Muscle of arm (tissue), 1 donor: ENCODE measurements at regions not wholly inside any gene's neighbourhood (a gene's known extent, or its start where the extent isn't known, plus 50 kb on each side); places are given as distances from the start of the nearest gene placed in this dataset.

Experiments used
- DNase-seq: peaks from one replicate; pipeline ENCODE4 v3.0.0-alpha.2; 2013

GRCh38 chr4:178789279-178789678, 1347.0 kb upstream of the AGA start:
- no peak for DNase-seq

- DNase-seq: no peak
Observed at GRCh38 chr4:178799204-178799603, 1357.0 kb upstream of the AGA start.

- DNase-seq: no peak
Observed at GRCh38 chr4:178808106-178808505, 1365.9 kb upstream of the AGA start.

- no peak for DNase-seq
Observed at GRCh38 chr4:178809921-178810320, 1367.7 kb upstream of the AGA start.

GRCh38 chr4:178811356-178811755, 1369.1 kb upstream of the AGA start:
- no peak for DNase-seq

GRCh38 chr4:178812866-178813265, 1370.6 kb upstream of the AGA start:
- no peak for DNase-seq

GRCh38 chr4:178814908-178815307, 1372.7 kb upstream of the AGA start:
- DNase-seq: no peak

- DNase-seq: no peak
Observed at GRCh38 chr4:178823673-178824295, 1381.5 kb upstream of the AGA start.

GRCh38 chr4:178836865-178837264, 1394.6 kb upstream of the AGA start:
- DNase-seq: no peak

GRCh38 chr4:178838776-178839175, 1396.5 kb upstream of the AGA start:
- no peak for DNase-seq

GRCh38 chr4:178856139-178856800, 1414.0 kb upstream of the AGA start:
- no peak for DNase-seq

GRCh38 chr4:178871476-178871875, 1429.2 kb upstream of the AGA start:
- no peak for DNase-seq

GRCh38 chr4:178881937-178882336, 1439.7 kb upstream of the AGA start:
- no peak for DNase-seq

- DNase-seq: no peak
Observed at GRCh38 chr4:178894126-178894525, 1451.9 kb upstream of the AGA start.

- no peak for DNase-seq
Observed at GRCh38 chr4:178899084-178899483, 1456.8 kb upstream of the AGA start.

- DNase-seq: no peak
Observed at GRCh38 chr4:178917756-178918155, 1475.5 kb upstream of the AGA start.

- DNase-seq: no peak
Observed at GRCh38 chr4:178937130-178937529, 1494.9 kb upstream of the AGA start.

- no peak for DNase-seq
Observed at GRCh38 chr4:178941975-178942374, 1499.7 kb upstream of the AGA start.

GRCh38 chr4:178953447-178954120, 1511.3 kb upstream of the AGA start:
- no peak for DNase-seq

GRCh38 chr4:178955614-178956013, 1513.4 kb upstream of the AGA start:
- no peak for DNase-seq

GRCh38 chr4:178958725-178959440, 1516.6 kb upstream of the AGA start:
- no peak for DNase-seq

- no peak for DNase-seq
Observed at GRCh38 chr4:178963446-178964045, 1521.3 kb upstream of the AGA start.
